RWPE2 (cell line): ENCODE measurements at regions not wholly inside any gene's neighbourhood (a gene's known extent, or its start where the extent isn't known, plus 50 kb on each side); places are given as distances from the start of the nearest gene placed in this dataset.
A peak's percentile ranks its signal among the peaks of the same experiment; 100 is the strongest.

Experiments used
- ATAC-seq: fragments of 200-7000 bp; cut with Tn5 transposase; 3 replicates; pipeline ENCODE4 v1.9.1; 2021; ENCODE audit warnings: low read depth
- DNase-seq: peaks from one replicate; pipeline ENCODE4 v3.0.0-alpha.2; 2020; ENCODE audit warnings: low spot score
- H3K27ac ChIP-seq: fragments of 450-650 bp; 2 replicates; pipeline ENCODE4 v1.5.1; 2017; ENCODE audit warnings: mild to moderate bottlenecking; ENCODE audit not compliant: poor library complexity, severe bottlenecking
- H3K27me3 ChIP-seq: fragments of 250-450 bp; sonication (Bioruptor Pico); 2 replicates; pipeline ENCODE4 v1.5.1; 2021; ENCODE audit warnings: mild to moderate bottlenecking, moderate library complexity; ENCODE audit not compliant: insufficient read depth, poor library complexity, severe bottlenecking
- H3K36me3 ChIP-seq: fragments of 250-450 bp; sonication (Bioruptor Pico); 2 replicates; pipeline ENCODE4 v1.5.1; 2020; ENCODE audit warnings: low read depth, mild to moderate bottlenecking, moderate library complexity
- H3K4me1 ChIP-seq: fragments of 250-450 bp; sonication (Bioruptor Pico); 2 replicates; pipeline ENCODE4 v1.5.1; 2021; ENCODE audit warnings: mild to moderate bottlenecking, moderate library complexity; ENCODE audit not compliant: insufficient read depth, poor library complexity, severe bottlenecking
- H3K4me3 ChIP-seq: fragments of 250-450 bp; sonication (Bioruptor Pico); 2 replicates; pipeline ENCODE4 v1.5.1; 2021; ENCODE audit warnings: mild to moderate bottlenecking, moderate library complexity; ENCODE audit not compliant: severe bottlenecking
- H3K9me3 ChIP-seq: fragments of 250-450 bp; sonication (Bioruptor Pico); 2 replicates; pipeline ENCODE4 v1.5.1; 2021; ENCODE audit warnings: mild to moderate bottlenecking, moderate library complexity; ENCODE audit not compliant: severe bottlenecking
- CTCF ChIP-seq: fragments of 450-650 bp; IDR thresholded peaks from one replicate; pipeline ENCODE4 v1.5.1; 2017; ENCODE audit warnings: mild to moderate bottlenecking, moderate library complexity; ENCODE audit not compliant: poor library complexity, severe bottlenecking

- Histone ChIP-seq H3K4me3 (no peak overlapping the region), H3K27ac (peak overlapping the region; percentile 36), H3K4me1 (peaks cover 16% of the 10 kb centered on the region), H3K36me3 (no peaks in the 10 kb centered on the region), H3K9me3 (no peaks in the 10 kb centered on the region), H3K27me3 (no peaks in the 10 kb centered on the region)
- TF ChIP-seq CTCF: no peak
- DNase-seq: no peak
- no peak for ATAC-seq
Measured at GRCh38 chr4:14233126-14233525, 605.6 kb upstream of the BOD1L1 start.

- no peaks in the 10 kb centered on the region for H3K36me3 ChIP-seq
- peak; percentile 93 for ATAC-seq
- no peak for TF ChIP-seq CTCF
- DNase-seq: no peak
- no peak overlapping the region for H3K4me3 ChIP-seq
- H3K27me3 ChIP-seq: no peaks in the 10 kb centered on the region
- H3K4me1 ChIP-seq: peaks cover 16% of the 10 kb centered on the region
- H3K9me3 ChIP-seq: no peaks in the 10 kb centered on the region
- peak overlapping the region; percentile 36 for H3K27ac ChIP-seq
Measured at GRCh38 chr4:14234307-14234706, 606.8 kb upstream of the BOD1L1 start.

GRCh38 chr4:14236359-14236758, 608.8 kb upstream of the BOD1L1 start:
- no peaks in the 10 kb centered on the region for H3K27me3 ChIP-seq
- no peak for ATAC-seq
- peaks cover 16% of the 10 kb centered on the region for H3K4me1 ChIP-seq
- no peak for DNase-seq
- H3K9me3 ChIP-seq: peaks cover 2% of the 10 kb centered on the region
- TF ChIP-seq CTCF: no peak
- no peaks in the 10 kb centered on the region; the same call in 1 of the 2 replicates for H3K36me3 ChIP-seq
- H3K27ac ChIP-seq: no peak overlapping the region
- H3K4me3 ChIP-seq: no peak overlapping the region

- no peaks in the 10 kb centered on the region for H3K27me3 ChIP-seq
- no peak overlapping the region for H3K27ac ChIP-seq
- no peak overlapping the region for H3K4me3 ChIP-seq
- peaks cover 2% of the 10 kb centered on the region for H3K9me3 ChIP-seq
- H3K36me3 ChIP-seq: no peaks in the 10 kb centered on the region; the same call in 1 of the 2 replicates
- DNase-seq: no peak
- TF ChIP-seq CTCF: no peak
- peaks cover 16% of the 10 kb centered on the region for H3K4me1 ChIP-seq
- no peak for ATAC-seq
Measured at GRCh38 chr4:14237911-14238310, 610.4 kb upstream of the BOD1L1 start.

GRCh38 chr4:14241574-14241973, 614.0 kb upstream of the BOD1L1 start:
- Histone ChIP-seq H3K9me3 (peaks cover 2% of the 10 kb centered on the region), H3K27ac (no peak overlapping the region), H3K4me3 (no peak overlapping the region), H3K4me1 (no peaks in the 10 kb centered on the region), H3K27me3 (no peaks in the 10 kb centered on the region), H3K36me3 (no peaks in the 10 kb centered on the region; the same call in 1 of the 2 replicates)
- no peak for TF ChIP-seq CTCF
- ATAC-seq (no peak), DNase-seq (no peak)
